Hematopoietic multipotent progenitor cell treated with erythropoietin and hydrocortisone succinate and interleukin-3 and kit ligand, for 15 days (in vitro differentiated cells): ENCODE measurements at regions not wholly inside any gene's neighbourhood (a gene's known extent, or its start where the extent isn't known, plus 50 kb on each side); places are given as distances from the start of the nearest gene placed in this dataset.

Source experiments
- DNase-seq: peaks from one replicate; pipeline ENCODE4 v3.0.0-alpha.2; 2015; ENCODE audit warnings: low spot score

GRCh38 chr4:54495091-54495490 lies 162.7 kb upstream of the KIT start:
- no peak for DNase-seq

- no peak for DNase-seq
Observed at GRCh38 chr4:54495641-54496040, 162.1 kb upstream of the KIT start.

DNA sequence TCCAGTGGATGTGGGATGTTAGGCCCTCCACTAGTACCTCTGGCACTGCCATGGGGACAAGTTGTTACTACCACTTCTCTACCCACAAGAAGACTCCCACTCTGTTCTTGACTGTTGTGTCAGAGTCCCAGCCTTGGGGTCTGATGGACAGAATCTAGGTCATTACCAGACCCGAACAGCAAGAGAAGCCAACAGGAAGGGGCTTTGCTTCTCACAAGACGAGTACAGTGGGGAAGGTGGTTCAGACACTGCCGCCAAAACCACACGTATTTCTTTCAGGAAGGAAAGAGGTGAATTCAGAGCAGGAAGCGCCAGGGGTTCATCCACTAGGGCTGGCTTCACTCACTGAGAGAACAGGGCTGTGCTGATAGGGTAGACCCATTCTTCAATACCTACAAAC lies 161.3 kb upstream of the KIT start:
- DNase-seq = no peak

- no peak for DNase-seq
Observed at GRCh38 chr4:54497947-54498346, 159.8 kb upstream of the KIT start.

DNA sequence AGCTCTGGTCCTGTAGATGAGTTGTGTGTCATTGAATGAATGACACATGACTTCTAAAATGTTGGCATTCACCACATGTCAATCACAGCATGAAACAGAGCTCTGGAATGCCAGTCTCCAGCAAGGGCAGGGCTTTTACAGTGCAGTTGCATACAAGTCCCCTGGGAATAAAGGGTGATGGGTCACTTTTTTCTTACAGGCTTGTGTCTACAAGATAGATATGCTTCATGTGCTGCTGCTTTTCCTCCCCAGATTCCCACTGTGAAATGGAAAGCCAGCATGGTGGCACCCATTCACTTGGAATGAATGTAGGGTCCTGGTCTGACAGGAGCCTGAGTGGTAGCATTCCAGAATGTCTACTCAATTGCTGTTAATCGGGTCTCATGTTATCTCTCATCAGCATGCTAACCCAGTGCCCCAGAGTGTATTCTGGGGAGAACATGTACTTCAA lies 159.1 kb upstream of the KIT start:
- no peak for DNase-seq

DNA sequence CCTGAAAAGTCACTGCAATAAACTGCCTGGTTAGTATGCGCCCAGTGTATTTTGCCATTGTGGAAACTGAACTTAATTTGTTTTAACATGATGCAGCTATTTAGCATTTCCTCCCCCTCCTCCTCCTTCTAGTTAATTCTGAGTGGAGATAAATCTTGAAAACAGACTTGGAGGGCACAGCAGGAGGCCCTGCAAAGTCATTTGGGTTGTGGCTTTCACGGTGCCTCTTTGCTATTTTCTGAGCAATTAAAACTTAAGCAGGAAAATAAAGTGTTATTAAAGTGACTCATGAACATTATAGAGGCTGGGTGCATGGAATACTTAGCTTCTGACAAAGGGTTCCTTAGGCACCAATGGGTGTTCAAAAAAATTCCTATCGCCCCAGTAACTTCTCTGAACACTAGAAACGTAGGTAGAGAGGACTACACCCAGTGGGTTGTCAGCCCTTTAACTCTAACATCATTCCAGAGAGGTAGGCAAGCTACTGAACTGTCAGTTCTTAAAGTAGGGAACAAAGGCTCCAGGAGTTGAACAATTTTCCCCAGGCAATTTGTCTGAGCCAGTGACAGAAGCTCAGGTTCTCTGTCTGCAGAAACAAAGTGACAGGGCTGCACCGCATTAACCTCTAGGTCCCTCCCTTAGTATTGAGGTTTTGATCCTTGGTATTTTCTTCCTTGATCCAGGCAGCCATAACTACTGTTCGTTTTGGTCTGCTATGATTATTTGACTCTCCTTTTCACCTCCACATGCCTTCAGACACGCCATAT lies 158.3 kb upstream of the KIT start:
- DNase-seq = peak; percentile 22

DNA sequence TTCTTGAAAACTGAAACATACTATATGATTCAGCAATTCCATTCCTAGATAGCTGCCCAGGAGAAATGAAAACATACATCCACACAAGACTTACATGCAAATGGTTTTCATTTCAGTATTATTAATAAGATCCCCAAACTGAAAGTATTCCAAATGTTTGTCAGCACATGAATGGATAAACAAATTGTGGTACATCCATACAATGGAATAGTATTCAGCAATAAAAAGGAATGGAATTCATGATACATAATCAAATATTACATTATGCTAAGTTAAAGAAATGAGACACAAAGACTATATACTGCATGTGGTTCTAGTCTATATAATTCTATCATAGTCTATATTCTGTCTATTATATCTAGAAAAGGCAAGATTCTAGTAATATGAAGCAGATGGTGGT lies 152.4 kb upstream of the KIT start:
- no peak for DNase-seq

GRCh38 chr4:54505996-54506395 lies 151.8 kb upstream of the KIT start:
- no peak for DNase-seq

- no peak for DNase-seq
Observed at GRCh38 chr4:54509057-54509456, 148.7 kb upstream of the KIT start.

- no peak for DNase-seq
Observed at GRCh38 chr4:54513204-54513603, 144.6 kb upstream of the KIT start.

- DNase-seq = no peak
Observed at GRCh38 chr4:54513741-54514140, 144.0 kb upstream of the KIT start.

DNA sequence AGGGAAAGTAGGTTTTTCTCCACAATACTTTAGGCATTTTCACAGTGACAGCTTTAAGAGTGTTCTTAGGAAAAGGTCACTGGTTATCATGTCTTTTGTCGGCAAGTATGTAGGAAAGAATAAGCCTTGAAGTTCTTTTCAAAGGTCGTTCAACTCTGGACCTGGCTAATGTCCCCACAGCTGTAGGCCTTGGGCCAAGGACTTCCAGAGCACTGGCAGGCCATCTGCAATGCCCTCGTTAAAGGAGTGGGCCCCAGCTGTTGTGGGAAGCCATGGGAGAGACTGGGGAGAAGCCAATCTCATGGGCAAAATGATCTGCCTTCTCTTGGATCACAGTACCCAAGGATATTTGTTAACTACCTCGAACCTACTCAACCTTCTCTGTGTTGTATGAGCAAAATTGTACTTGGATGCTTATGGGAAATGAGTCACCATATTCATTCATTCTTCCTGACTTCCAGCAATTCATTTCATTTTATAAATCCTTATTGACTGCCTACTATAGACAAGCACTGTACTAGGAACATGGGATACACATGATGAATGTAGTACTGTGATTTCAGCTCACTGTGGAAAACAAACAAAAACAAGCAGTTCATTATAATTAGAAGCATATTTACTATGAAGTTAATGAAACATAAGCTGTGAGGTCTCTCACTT lies 141.1 kb upstream of the KIT start:
- no peak for DNase-seq

DNA sequence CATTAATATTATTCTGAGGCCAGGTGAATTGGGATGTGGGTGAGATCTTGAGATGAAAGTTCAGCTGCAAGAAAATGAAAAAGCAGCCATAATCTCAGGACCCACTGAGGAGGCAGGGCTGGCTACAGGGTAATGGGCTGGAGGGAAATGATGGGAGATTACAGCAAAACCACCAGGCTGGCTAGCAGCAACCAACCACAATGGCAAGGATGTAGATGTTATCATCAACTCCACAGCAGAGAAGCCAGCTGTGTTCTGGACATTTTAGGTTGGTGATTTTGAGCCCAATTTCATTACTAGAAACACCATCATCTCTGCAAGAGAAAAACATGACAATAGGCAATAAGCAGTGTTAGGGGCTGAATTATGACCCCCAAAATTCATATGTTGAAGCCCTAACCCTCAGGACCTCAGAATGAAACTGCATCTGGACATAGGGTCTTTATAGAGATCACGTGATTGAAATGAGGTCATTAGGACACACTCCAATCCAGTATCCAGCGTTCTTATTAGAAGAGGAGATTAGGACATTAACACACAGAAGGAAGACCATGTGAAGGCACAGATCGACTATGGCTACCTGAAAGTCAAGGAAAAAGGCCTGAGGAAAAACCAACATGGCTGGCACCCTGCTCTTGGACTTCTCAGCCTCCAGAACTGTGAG lies 139.8 kb upstream of the KIT start:
- no peak for DNase-seq

DNA sequence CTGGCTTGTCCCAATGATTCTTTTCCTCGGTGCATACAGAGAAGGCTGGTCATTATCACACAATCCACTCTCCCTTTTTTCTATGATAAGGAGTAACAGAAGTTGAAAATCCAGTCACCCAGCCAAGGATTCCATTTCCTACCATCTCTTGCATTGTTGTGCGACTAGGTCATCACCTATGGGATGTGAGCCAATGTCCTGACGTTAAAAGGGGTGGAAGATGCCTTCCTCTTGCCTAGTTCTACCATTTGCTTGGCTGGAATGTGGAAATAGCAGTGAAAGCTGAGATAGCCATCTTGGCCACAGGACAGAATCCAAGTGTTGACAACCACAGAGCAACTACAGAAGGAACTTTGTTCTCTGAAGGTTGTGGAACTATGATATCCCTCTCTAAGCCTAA lies 132.2 kb upstream of the KIT start:
- DNase-seq = no peak

DNA sequence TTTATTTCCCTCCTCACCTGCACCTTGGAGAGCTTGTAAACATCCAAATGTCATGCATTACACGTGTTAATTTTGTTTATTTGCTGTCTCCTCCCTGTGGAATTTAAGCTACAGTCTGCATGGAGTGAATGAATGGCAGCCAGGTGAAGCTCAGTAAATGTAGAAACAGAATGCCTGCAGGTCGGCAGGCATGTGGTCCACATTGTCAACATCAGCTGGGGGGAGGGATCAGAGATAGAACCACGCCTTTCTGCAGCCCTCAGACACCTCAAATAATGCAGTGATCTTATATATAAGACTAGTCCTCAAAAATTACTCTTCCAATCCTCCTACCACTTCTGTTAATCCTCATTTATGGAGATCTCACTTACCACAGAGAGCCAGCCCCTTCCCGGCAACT lies 131.2 kb upstream of the KIT start:
- DNase-seq = no peak

DNA sequence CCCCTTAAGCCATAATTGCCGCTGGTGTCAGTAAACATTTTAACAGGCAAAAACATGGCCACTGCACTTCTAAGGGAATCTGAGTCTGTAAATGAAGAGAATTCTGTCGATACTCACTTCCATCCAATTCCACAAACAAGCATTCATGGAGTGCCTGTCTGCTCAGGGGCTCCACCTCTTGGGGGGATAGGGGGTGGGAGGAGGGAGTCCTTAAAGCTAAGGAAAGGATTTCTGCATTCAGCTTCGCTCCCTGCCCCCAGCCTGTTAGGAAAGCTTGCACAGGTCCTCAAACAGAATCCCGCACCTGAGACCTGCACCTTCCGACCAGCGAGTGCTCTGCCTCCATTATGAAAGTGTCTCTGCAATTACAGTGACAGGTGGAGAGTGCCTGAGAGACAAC lies 130.2 kb upstream of the KIT start:
- no peak for DNase-seq

GRCh38 chr4:54539500-54540029 lies 118.2 kb upstream of the KIT start:
- peak; percentile 30 for DNase-seq

DNA sequence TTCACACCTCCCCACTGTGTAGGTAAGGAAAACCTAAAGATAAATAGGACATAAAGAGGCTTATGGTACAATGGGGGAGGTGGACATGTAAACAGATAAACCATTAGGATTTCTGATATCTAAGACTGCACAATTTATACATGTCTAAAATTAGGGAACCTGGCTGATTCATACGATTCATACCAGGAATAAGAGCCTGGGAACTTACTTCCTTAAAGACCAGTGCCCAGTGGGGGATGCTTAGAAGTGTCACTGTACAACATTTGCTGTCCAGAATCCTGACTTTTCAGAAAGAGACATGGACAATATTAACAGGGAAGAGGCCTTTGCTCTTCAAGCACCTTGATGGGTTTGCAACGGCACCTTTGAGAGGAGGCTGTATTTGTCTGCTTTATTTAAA lies 116.8 kb upstream of the KIT start:
- no peak for DNase-seq

DNA sequence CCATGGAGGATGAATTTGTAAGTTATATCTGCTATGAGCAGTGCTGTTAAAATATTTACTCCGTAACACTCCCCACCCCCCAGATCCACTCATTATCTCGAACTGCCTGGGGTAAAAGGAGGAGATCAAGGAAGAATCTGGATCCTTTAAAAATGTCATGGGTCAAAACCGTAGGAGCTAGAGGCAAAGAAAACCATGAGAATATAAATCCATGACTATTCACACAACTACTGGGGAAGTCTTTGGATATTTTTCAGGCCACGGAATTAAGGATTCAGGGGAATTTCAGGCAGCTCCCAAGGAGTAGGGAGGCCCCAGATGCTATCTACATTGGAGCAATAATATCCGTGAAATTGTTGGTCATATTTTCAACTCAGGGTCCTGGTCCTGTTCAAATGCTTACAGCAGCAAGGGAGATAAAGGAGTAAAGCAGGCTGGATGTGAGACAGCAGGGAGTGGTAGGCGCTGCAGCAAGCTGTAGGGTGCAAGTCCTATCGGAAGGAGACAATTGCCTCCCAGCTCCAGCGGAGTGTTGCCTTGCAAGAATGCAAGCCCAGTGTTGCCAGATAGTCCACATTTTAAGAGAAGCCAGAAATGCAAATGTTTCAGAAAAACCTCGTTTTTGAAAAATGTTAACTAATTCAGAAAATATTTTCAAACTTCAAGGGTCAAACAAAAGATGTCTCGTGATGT lies 116.2 kb upstream of the KIT start:
- no peak for DNase-seq

DNA sequence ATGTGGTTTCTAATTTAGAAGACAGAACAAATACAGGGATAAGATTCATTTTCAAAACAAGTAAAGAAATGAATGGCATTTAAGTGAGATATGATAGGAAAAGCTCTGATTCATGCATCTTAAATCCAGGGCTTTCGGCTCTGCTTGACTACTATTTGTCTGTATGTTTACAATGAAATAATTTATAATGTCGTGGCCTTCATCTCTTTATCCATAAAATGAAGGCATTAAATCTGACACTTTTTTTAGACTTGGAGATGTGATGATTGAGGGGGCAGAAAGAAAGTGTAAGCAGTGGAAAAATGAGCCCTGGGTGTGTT lies 115.7 kb upstream of the KIT start:
- DNase-seq = no peak

GRCh38 chr4:54542540-54543041 lies 115.2 kb upstream of the KIT start:
- peak; percentile 22 for DNase-seq

DNA sequence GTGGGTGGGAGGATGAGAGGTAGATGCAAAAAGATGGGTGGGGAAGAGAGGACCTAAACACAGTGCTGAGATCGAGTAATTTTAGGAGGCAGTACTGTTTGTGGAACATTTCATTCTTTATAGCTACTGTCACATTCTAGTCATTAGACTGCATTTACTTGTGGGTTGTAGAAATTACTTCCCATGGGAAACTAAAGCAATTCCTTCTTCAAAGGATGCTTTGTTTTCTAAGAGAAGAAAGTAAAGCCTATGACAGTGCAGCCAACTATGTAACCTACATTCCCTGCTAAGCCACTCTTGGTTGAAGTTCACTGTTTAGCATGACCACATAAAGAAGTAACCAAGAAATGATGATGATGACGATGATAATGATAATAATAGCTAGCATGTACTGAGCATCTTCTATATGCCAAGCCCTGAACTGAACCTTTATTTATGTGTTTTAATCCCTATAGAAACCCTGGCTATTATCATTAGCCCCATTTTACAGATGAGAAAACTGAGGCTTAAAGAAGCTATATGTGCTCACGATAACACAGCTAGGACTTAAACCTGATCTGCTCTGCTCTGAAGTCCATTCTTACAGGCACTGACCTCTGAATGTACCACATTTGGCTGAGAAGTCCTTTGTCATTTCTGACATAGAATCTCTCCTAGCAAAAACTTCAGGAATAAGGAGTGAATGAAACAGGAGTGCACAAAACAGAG lies 114.5 kb upstream of the KIT start:
- DNase-seq = no peak
